Kidney (tissue), 13 donors: ENCODE measurements at regions not wholly inside any gene's neighbourhood (a gene's known extent, or its start where the extent isn't known, plus 50 kb on each side); places are given as distances from the start of the nearest gene placed in this dataset.

Experiments
- DNase-seq, 5 donors: peaks; one replicate each; pipeline ENCODE4 v3.0.0-alpha.2; 2013 to 2020
- FAIRE-seq: peaks from 2 replicates; lab custom pipeline; 2012; peaks lifted over from hg19 to GRCh38; lab: Jason Lieb, UNC
- H3K27ac ChIP-seq, 2 donors: one replicate each; pipeline ENCODE4 v1.7.0; 2013; ENCODE audit warnings: low read depth in 2 of 2, low read length in 2 of 2, inconsistent platforms in 1 of 2
- H3K27me3 ChIP-seq: one replicate; pipeline ENCODE4 v1.7.1; 2013; ENCODE audit warnings: low read length, inconsistent platforms; ENCODE audit not compliant: control insufficient read depth, insufficient read depth
- H3K36me3 ChIP-seq, 3 donors: one replicate each; pipeline versions ENCODE4 v1.7.0 to v1.7.1; 2013; ENCODE audit warnings: low read length in 3 of 3, control low read depth in 1 of 3, inconsistent platforms in 1 of 3; ENCODE audit not compliant: insufficient read depth in 3 of 3, control insufficient read depth in 2 of 3
- H3K4me1 ChIP-seq, 3 donors: one replicate each; pipeline versions ENCODE4 v1.7.0 to v1.7.1; 2013; ENCODE audit warnings: low read length in 3 of 3, inconsistent platforms in 1 of 3, low read depth in 1 of 3; ENCODE audit not compliant: control insufficient read depth in 2 of 3, insufficient read depth in 2 of 3
- H3K4me3 ChIP-seq, 3 donors: one replicate each; pipeline versions ENCODE4 v1.7.0 to v1.8.1; 2013; ENCODE audit warnings: low read length in 3 of 3, control low read depth in 1 of 3, inconsistent platforms in 1 of 3
- H3K9ac ChIP-seq, 3 donors: one replicate each; pipeline versions ENCODE4 v1.7.0 to v1.7.1; 2013; ENCODE audit warnings: low read length in 3 of 3, control low read depth in 1 of 3, inconsistent platforms in 1 of 3
- H3K9me3 ChIP-seq, 3 donors: one replicate each; pipeline versions ENCODE4 v1.7.0 to v1.7.1; 2013; ENCODE audit warnings: low read length in 3 of 3, control low read depth in 1 of 3, inconsistent platforms in 1 of 3; ENCODE audit not compliant: control insufficient read depth in 2 of 3, insufficient read depth in 1 of 3
- CTCF ChIP-seq: IDR thresholded peaks from 3 replicates; pipeline ENCODE4 v1.5.1; 2012; ENCODE audit warnings: mild to moderate bottlenecking, moderate library complexity, borderline replicate concordance; ENCODE audit not compliant: insufficient read depth; ENCODE audit errors: extremely low read depth
- intact Hi-C: fragments of 100-400 bp; cut with DNase I; formaldehyde crosslinking; loops from one replicate; pipeline ENCODE4 v1.11.1; 2022
- donor health status: control.
- donor health status: control.
- donor health status: control.
- donor health status: control.
- donor health status: control.
- donor health status: DM: yes; HTN: yes; CAD: no.
- donor health status: Normal renal cell carcinoma (clear cell type).

- H3K4me3 ChIP-seq: no peak overlapping the region
- FAIRE-seq (no peak), DNase-seq (peak in 1 of 5 donors; percentile 32)
- peaks cover 0 to 39% (median 0%) of the 10 kb centered on the region in 3 donors for H3K9me3 ChIP-seq
- H3K36me3 ChIP-seq: no peaks in the 10 kb centered on the region
- H3K27me3 ChIP-seq: no peaks in the 10 kb centered on the region
- H3K4me1 ChIP-seq: no peaks in the 10 kb centered on the region
- H3K9ac ChIP-seq: no peak overlapping the region
- H3K27ac ChIP-seq: no peak overlapping the region
- intact Hi-C loops: no loop called here
- TF ChIP-seq CTCF: no peak
Observed at GRCh38 chr12:34598851-34599529, 576.7 kb downstream of the ALG10 start.

- H3K4me3 ChIP-seq: no peak overlapping the region
- FAIRE-seq (no peak), DNase-seq (peak in 1 of 5 donors; percentile 64)
- no peaks in the 10 kb centered on the region for H3K4me1 ChIP-seq
- H3K27me3 ChIP-seq: no peaks in the 10 kb centered on the region
- peaks cover 0 to 34% (median 0%) of the 10 kb centered on the region in 3 donors for H3K9me3 ChIP-seq
- intact Hi-C loops: no loop called here
- no peak overlapping the region for H3K27ac ChIP-seq
- no peak overlapping the region for H3K9ac ChIP-seq
- no peaks in the 10 kb centered on the region for H3K36me3 ChIP-seq
- TF ChIP-seq CTCF: no peak
Observed at GRCh38 chr12:34599530-34600513, 577.5 kb downstream of the ALG10 start.

- no peak for TF ChIP-seq CTCF
- intact Hi-C loops: no loop called here
- no peaks in the 10 kb centered on the region for H3K27me3 ChIP-seq
- no peak overlapping the region for H3K9ac ChIP-seq
- no peaks in the 10 kb centered on the region for H3K4me1 ChIP-seq
- no peak overlapping the region for H3K4me3 ChIP-seq
- FAIRE-seq (no peak), DNase-seq (peak in 1 of 5 donors; percentile 35)
- no peak overlapping the region for H3K27ac ChIP-seq
- H3K36me3 ChIP-seq: no peaks in the 10 kb centered on the region
- H3K9me3 ChIP-seq: peaks cover 0 to 28% (median 0%) of the 10 kb centered on the region in 3 donors
Observed at GRCh38 chr12:34600592-34601462, 578.5 kb downstream of the ALG10 start.
